ENCODE measurements at regions not wholly inside any gene's neighbourhood (a gene's known extent, or its start where the extent isn't known, plus 50 kb on each side); places are given as distances from the start of the nearest gene placed in this dataset.

DNA sequence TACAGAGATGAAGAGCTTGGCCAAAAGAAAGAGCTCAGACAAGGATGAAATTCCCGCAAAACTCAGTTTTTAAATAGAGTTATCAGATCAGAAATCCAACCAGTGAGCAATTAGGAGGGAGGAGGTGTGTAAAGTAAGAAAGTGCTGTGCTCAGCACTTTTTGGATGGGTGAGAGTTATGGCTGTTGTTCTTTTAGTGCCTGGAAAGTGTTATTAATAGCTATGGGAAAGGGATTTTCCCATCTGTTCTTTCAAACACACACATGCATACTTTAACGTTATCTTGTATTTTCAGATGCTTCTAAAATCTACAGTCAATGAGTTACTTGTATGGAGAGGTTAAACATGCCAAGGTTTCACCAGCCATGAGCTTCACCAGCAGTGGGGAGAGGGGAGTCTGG lies 107.3 kb upstream of the TMEM72 start:
- no peaks in the 10 kb centered on the region for H3K4me1 Mint-ChIP-seq
- peaks cover 9% of the 10 kb centered on the region for H3K27me3 Mint-ChIP-seq
- no peak for DNase-seq
- H3K36me3 Mint-ChIP-seq (ENCODE audit: low read depth), result no peaks in the 10 kb centered on the region
- intact Hi-C loops (cut with micrococcal nuclease), result no loop called here
- no peaks in the 10 kb centered on the region for H3K9me3 Mint-ChIP-seq
- ATAC-seq (ENCODE audit: low read depth), result no peak
- H3K4me3 Mint-ChIP-seq, result no peak overlapping the region
- TF ChIP-seq CTCF (IDR thresholded peaks at IDR 0.05), result no peak
- CTCF ChIA-PET, result no interaction called here
- no peak overlapping the region for H3K27ac Mint-ChIP-seq
- POLR2A ChIA-PET, result no interaction called here

- Mint-ChIP-seq H3K36me3 (ENCODE audit: low read depth) (no peaks in the 10 kb centered on the region), H3K27ac (no peak overlapping the region), H3K27me3 (peaks cover 8% of the 10 kb centered on the region), H3K4me3 (no peak overlapping the region), H3K9me3 (no peaks in the 10 kb centered on the region), H3K4me1 (no peaks in the 10 kb centered on the region)
- ChIA-PET CTCF (no interaction called here), POLR2A (no interaction called here)
- no peak for TF ChIP-seq CTCF (IDR thresholded peaks at IDR 0.05)
- ATAC-seq (ENCODE audit: low read depth), result no peak
- no peak for DNase-seq
- intact Hi-C loops (cut with micrococcal nuclease), result no loop called here
These were observed 106.5 kb upstream of the TMEM72 start for GRCh38 chr10:44804661-44805060.

DNA sequence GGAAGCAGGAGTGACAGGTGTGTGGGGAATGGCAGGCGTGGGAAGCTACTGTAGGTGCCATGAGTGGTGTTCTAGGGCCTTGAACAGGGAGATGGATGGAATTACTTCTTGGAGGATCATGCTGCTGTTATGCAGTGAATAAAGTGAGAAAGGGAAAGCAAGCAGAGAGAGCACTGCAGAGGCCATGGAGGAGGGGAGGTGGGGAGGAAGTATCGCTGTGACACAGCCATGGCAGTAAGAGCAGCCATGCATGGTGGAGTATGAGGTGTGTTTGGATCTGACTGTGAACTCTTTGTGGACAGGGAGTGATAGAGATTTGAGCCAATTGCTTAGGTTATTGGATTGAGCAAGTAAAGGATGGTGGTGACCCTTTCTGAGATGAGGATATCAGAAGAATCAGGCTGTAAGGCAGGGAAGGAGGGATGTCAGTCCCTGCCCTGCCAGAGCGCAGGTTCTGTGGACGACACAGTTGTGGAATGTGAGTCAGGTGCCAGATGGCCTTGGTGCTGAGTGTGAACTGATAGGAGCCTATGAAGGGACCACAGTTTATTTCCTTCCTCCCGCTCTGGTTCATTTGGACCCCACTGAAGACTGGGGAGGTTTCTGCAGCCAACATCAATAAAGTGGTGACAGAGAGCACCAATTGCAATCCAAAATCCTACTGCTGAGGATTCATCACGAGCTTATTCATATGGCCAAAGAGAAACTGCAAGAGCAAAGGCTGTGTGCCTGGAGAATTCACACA lies 105.5 kb upstream of the TMEM72 start:
- H3K4me3 Mint-ChIP-seq, result no peak overlapping the region
- H3K36me3 Mint-ChIP-seq (ENCODE audit: low read depth), result no peaks in the 10 kb centered on the region
- H3K4me1 Mint-ChIP-seq, result no peaks in the 10 kb centered on the region
- H3K27me3 Mint-ChIP-seq, result peaks cover 8% of the 10 kb centered on the region
- DNase-seq (no peak), ATAC-seq (ENCODE audit: low read depth) (no peak)
- H3K9me3 Mint-ChIP-seq, result no peaks in the 10 kb centered on the region
- intact Hi-C loops (cut with micrococcal nuclease), result no loop called here
- H3K27ac Mint-ChIP-seq, result no peak overlapping the region
- ChIA-PET CTCF (no interaction called here), POLR2A (no interaction called here)
- TF ChIP-seq CTCF (IDR thresholded peaks at IDR 0.05), result no peak

DNA sequence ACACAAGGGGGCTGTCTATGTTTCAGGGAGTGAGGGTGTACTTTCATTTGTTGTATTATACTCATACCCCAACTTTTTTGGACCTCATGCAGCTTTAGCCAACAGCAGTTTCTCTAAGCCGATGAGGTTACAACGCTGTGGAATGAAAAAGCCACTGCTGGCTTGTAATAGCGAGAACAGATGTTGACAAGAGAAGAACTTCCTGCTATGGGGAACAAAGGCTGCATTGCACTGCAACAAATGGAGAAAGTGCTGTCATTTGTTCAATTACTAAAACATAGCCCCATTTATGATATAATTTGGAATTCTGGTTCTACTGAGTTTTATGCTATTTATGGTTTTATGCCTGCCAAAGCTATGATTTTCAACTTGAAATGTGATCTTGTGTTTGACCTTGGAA lies 104.2 kb upstream of the TMEM72 start:
- ATAC-seq (ENCODE audit: low read depth) (no peak), DNase-seq (no peak)
- POLR2A ChIA-PET, result no interaction called here
- CTCF ChIA-PET, result no interaction called here
- peaks cover 5% of the 10 kb centered on the region for H3K27me3 Mint-ChIP-seq
- no peaks in the 10 kb centered on the region for H3K9me3 Mint-ChIP-seq
- H3K27ac Mint-ChIP-seq, result no peak overlapping the region
- H3K4me3 Mint-ChIP-seq, result no peak overlapping the region
- no peaks in the 10 kb centered on the region for H3K36me3 Mint-ChIP-seq (ENCODE audit: low read depth)
- no peaks in the 10 kb centered on the region for H3K4me1 Mint-ChIP-seq
- no peak for TF ChIP-seq CTCF (IDR thresholded peaks at IDR 0.05)
- intact Hi-C loops (cut with micrococcal nuclease), result no loop called here

DNA sequence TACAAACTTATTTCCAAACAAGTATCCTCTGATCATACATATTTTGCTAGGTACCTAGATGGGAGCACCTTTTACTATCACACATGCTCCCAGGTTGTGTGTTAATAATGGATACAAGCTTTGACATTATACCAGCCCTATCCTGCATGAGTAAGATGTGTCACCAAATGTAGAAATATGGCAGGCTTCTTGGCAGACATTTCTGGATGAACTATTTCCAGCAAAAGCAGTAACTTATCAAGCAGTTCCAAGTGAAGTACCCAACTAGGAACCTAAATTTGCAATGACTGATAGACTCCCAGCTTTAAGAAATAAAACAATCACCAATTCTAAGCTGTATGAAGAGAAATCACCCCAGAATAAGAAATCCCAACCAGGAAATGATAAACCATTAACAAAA lies 103.7 kb upstream of the TMEM72 start:
- Mint-ChIP-seq H3K27me3 (peaks cover 4% of the 10 kb centered on the region), H3K4me1 (no peaks in the 10 kb centered on the region), H3K4me3 (no peak overlapping the region), H3K27ac (no peak overlapping the region), H3K36me3 (ENCODE audit: low read depth) (no peaks in the 10 kb centered on the region), H3K9me3 (no peaks in the 10 kb centered on the region)
- intact Hi-C loops (cut with micrococcal nuclease), result no loop called here
- ATAC-seq (ENCODE audit: low read depth) (no peak), DNase-seq (no peak)
- ChIA-PET CTCF (no interaction called here), POLR2A (no interaction called here)
- TF ChIP-seq CTCF (IDR thresholded peaks at IDR 0.05), result no peak

Measured in activated B cell treated with CpG ODN at 0.5 μM for 24 hours (primary cell).